Liver (tissue), 8 donors: ENCODE measurements at regions not wholly inside any gene's neighbourhood (a gene's known extent, or its start where the extent isn't known, plus 50 kb on each side); places are given as distances from the start of the nearest gene placed in this dataset.

Experiments used
- DNase-seq: peaks from one replicate; pipeline ENCODE4 v3.0.0-alpha.2; 2017; ENCODE audit warnings: low spot score
- H3K27ac ChIP-seq, 2 donors: one replicate each; pipeline ENCODE4 v1.7.0; 2013; ENCODE audit warnings: inconsistent platforms in 2 of 2, low read length in 2 of 2, control low read depth in 1 of 2, low read depth in 1 of 2, mild to moderate bottlenecking in 1 of 2
- H3K27me3 ChIP-seq, 4 donors: one replicate each; pipeline versions ENCODE4 v1.6.1 to v1.7.0; 2013; ENCODE audit warnings: low read length in 3 of 4, inconsistent platforms in 1 of 4, mild to moderate bottlenecking in 1 of 4, moderate library complexity in 1 of 4; ENCODE audit not compliant: control insufficient read depth in 4 of 4, insufficient read depth in 4 of 4
- H3K36me3 ChIP-seq, 4 donors: one replicate each; pipeline versions ENCODE4 v1.6.1 to v1.7.0; 2013; ENCODE audit warnings: low read length in 3 of 4, mild to moderate bottlenecking in 3 of 4, low read depth in 1 of 4, moderate library complexity in 1 of 4; ENCODE audit not compliant: control insufficient read depth in 4 of 4, insufficient read depth in 3 of 4
- H3K4me1 ChIP-seq, 4 donors: one replicate each; pipeline versions ENCODE4 v1.6.1 to v1.7.0; 2013; ENCODE audit warnings: low read length in 3 of 4, mild to moderate bottlenecking in 3 of 4, moderate library complexity in 1 of 4; ENCODE audit not compliant: control insufficient read depth in 4 of 4, insufficient read depth in 4 of 4
- H3K4me3 ChIP-seq, 3 donors: one replicate each; pipeline versions ENCODE4 v1.6.1 to v1.7.0; 2013; ENCODE audit warnings: low read length in 3 of 3, control low read depth in 1 of 3, low read depth in 1 of 3, mild to moderate bottlenecking in 1 of 3
- H3K9ac ChIP-seq, 2 donors: one replicate each; pipeline ENCODE4 v1.7.0; 2013; ENCODE audit warnings: low read length in 2 of 2, mild to moderate bottlenecking in 2 of 2, moderate library complexity in 2 of 2, control low read depth in 1 of 2, low read depth in 1 of 2
- H3K9me3 ChIP-seq, 4 donors: one replicate each; pipeline versions ENCODE4 v1.6.1 to v1.7.0; 2013; ENCODE audit warnings: low read length in 3 of 4; ENCODE audit not compliant: control insufficient read depth in 4 of 4
- EGR1 ChIP-seq, 2 donors: IDR thresholded peaks; 2 replicates each; pipeline ENCODE4 v1.6.1; 2016 to 2018; ENCODE audit warnings: antibody characterized with exemption in 2 of 2, low read depth in 2 of 2
- FOXA1 ChIP-seq: IDR thresholded peaks from 2 replicates; pipeline ENCODE4 v1.6.1; 2016; ENCODE audit warnings: antibody characterized with exemption
- FOXA2 ChIP-seq: IDR thresholded peaks from 2 replicates; pipeline ENCODE4 v1.6.1; 2016; ENCODE audit warnings: antibody characterized with exemption
- GABPA ChIP-seq, 2 donors: IDR thresholded peaks in 1 of 2; conservative IDR thresholded peaks in 1 of 2; 2 replicates each; pipeline ENCODE4 v1.6.1; 2016; ENCODE audit warnings: antibody characterized with exemption in 2 of 2, mild to moderate bottlenecking in 1 of 2, moderate library complexity in 1 of 2
- HNF4A ChIP-seq, 2 donors: conservative IDR thresholded peaks; 2 replicates each; pipeline ENCODE4 v1.6.1; 2016; ENCODE audit warnings: antibody characterized with exemption in 2 of 2, mild to moderate bottlenecking in 2 of 2
- HNF4G ChIP-seq: IDR thresholded peaks from 2 replicates; pipeline ENCODE4 v1.6.1; 2016; ENCODE audit warnings: antibody characterized with exemption
- JUND ChIP-seq, 2 donors: IDR thresholded peaks; 2 replicates each; pipeline ENCODE4 v1.6.1; 2016; ENCODE audit warnings: antibody characterized with exemption in 2 of 2
- NR2F2 ChIP-seq: IDR thresholded peaks from 2 replicates; pipeline ENCODE4 v1.6.1; 2016; ENCODE audit warnings: antibody characterized with exemption
- RAD21 ChIP-seq, 2 donors: IDR thresholded peaks; 2 replicates each; pipeline ENCODE4 v1.6.1; 2016; ENCODE audit warnings: antibody characterized with exemption in 2 of 2, mild to moderate bottlenecking in 2 of 2
- RXRA ChIP-seq, 2 donors: IDR thresholded peaks; 2 replicates each; pipeline ENCODE4 v1.6.1; 2017 to 2018; ENCODE audit warnings: antibody characterized with exemption in 2 of 2, mild to moderate bottlenecking in 1 of 2
- SP1 ChIP-seq: IDR thresholded peaks from 2 replicates; pipeline ENCODE4 v1.6.1; 2018; ENCODE audit warnings: antibody characterized with exemption, mild to moderate bottlenecking
- TAF1 ChIP-seq: conservative IDR thresholded peaks from 2 replicates; pipeline ENCODE4 v1.6.1; 2016; ENCODE audit warnings: antibody characterized with exemption, mild to moderate bottlenecking
- YY1 ChIP-seq: IDR thresholded peaks from 2 replicates; pipeline ENCODE4 v1.6.1; 2016; ENCODE audit warnings: antibody characterized with exemption, mild to moderate bottlenecking
- WGBS: extraction: QIAGEN DNeasy Blood & Tissue Kit; methylation state at CpG from one replicate; pipeline ENCODE4 v1.1.7; 2013; 5-methylcytosine and 5-hydroxymethylcytosine counted together
- TF ChIP-seq, protein P1 (sequence below): IDR thresholded peaks from 2 replicates; pipeline ENCODE4 v1.6.1; 2016; ENCODE audit warnings: antibody characterized with exemption, mild to moderate bottlenecking
- TF ChIP-seq, protein P2 (sequence below): fragments of 150-350 bp; IDR thresholded peaks from 2 replicates; pipeline ENCODE4 v1.5.1; 2017; ENCODE audit warnings: improper control_type of control experiment, low read depth, low read length; ENCODE audit not compliant: missing input control
- TF ChIP-seq, protein P3 (sequence below): IDR thresholded peaks from 2 replicates; pipeline ENCODE4 v1.6.1; 2016; ENCODE audit warnings: antibody characterized with exemption
- TF ChIP-seq, protein P4 (sequence below): IDR thresholded peaks from 2 replicates; pipeline ENCODE4 v1.6.1; 2016; ENCODE audit warnings: antibody characterized with exemption
- TF ChIP-seq, protein P5 (sequence below): IDR thresholded peaks from 2 replicates; pipeline ENCODE4 v1.6.1; 2016; ENCODE audit warnings: antibody characterized with exemption
- donor health status: healthy.
- donor health status: healthy.
- donor health status: healthy.
- donor health status: healthy.
- donor health status: healthy.

DNA sequence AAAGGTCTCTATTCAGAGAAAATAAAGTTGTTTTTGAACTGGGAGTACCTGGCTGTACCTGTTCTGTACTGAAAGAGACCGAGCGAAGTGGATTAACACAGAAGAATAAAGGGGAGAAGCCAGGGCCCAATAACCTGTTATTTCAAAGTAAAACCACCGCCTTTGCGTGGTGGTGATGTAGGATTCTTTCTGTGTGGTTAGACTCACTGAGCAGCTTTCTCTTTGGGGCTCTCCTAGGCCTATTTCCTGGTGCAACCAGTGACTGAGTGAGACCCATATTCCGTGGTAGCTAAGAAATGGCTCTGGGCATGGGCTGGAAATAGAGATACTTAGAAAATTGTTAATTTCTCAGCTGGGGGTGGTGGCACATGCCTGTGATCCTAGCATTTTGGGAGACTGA is 99.9 kb downstream of the XCL2 start:
- DNase-seq: no peak
- H3K27me3 ChIP-seq: no peaks in the 10 kb centered on the region
- H3K4me3 ChIP-seq: no peak overlapping the region
- no peaks in the 10 kb centered on the region for H3K9me3 ChIP-seq
- H3K9ac ChIP-seq: no peak overlapping the region
- no peaks in the 10 kb centered on the region for H3K4me1 ChIP-seq
- no peak for TF ChIP-seq GABPA (IDR thresholded peaks at IDR 0.05 in 1 of 2, conservative IDR thresholded peaks at IDR 0.05 in 1 of 2)
- TF ChIP-seq, protein P1, sequence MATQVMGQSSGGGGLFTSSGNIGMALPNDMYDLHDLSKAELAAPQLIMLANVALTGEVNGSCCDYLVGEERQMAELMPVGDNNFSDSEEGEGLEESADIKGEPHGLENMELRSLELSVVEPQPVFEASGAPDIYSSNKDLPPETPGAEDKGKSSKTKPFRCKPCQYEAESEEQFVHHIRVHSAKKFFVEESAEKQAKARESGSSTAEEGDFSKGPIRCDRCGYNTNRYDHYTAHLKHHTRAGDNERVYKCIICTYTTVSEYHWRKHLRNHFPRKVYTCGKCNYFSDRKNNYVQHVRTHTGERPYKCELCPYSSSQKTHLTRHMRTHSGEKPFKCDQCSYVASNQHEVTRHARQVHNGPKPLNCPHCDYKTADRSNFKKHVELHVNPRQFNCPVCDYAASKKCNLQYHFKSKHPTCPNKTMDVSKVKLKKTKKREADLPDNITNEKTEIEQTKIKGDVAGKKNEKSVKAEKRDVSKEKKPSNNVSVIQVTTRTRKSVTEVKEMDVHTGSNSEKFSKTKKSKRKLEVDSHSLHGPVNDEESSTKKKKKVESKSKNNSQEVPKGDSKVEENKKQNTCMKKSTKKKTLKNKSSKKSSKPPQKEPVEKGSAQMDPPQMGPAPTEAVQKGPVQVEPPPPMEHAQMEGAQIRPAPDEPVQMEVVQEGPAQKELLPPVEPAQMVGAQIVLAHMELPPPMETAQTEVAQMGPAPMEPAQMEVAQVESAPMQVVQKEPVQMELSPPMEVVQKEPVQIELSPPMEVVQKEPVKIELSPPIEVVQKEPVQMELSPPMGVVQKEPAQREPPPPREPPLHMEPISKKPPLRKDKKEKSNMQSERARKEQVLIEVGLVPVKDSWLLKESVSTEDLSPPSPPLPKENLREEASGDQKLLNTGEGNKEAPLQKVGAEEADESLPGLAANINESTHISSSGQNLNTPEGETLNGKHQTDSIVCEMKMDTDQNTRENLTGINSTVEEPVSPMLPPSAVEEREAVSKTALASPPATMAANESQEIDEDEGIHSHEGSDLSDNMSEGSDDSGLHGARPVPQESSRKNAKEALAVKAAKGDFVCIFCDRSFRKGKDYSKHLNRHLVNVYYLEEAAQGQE: no peak
- TF ChIP-seq JUND (IDR thresholded peaks at IDR 0.05): no peak
- TF ChIP-seq RXRA (IDR thresholded peaks at IDR 0.05): no peak
- TF ChIP-seq, protein P2, sequence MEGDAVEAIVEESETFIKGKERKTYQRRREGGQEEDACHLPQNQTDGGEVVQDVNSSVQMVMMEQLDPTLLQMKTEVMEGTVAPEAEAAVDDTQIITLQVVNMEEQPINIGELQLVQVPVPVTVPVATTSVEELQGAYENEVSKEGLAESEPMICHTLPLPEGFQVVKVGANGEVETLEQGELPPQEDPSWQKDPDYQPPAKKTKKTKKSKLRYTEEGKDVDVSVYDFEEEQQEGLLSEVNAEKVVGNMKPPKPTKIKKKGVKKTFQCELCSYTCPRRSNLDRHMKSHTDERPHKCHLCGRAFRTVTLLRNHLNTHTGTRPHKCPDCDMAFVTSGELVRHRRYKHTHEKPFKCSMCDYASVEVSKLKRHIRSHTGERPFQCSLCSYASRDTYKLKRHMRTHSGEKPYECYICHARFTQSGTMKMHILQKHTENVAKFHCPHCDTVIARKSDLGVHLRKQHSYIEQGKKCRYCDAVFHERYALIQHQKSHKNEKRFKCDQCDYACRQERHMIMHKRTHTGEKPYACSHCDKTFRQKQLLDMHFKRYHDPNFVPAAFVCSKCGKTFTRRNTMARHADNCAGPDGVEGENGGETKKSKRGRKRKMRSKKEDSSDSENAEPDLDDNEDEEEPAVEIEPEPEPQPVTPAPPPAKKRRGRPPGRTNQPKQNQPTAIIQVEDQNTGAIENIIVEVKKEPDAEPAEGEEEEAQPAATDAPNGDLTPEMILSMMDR: no peak
- no peak for TF ChIP-seq TAF1
- TF ChIP-seq, protein P3, sequence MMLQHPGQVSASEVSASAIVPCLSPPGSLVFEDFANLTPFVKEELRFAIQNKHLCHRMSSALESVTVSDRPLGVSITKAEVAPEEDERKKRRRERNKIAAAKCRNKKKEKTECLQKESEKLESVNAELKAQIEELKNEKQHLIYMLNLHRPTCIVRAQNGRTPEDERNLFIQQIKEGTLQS: no peak
- no peak for TF ChIP-seq NR2F2
- TF ChIP-seq YY1: no peak
- TF ChIP-seq, protein P4, sequence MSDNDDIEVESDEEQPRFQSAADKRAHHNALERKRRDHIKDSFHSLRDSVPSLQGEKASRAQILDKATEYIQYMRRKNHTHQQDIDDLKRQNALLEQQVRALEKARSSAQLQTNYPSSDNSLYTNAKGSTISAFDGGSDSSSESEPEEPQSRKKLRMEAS: no peak
- no peak for TF ChIP-seq FOXA1
- TF ChIP-seq, protein P5, sequence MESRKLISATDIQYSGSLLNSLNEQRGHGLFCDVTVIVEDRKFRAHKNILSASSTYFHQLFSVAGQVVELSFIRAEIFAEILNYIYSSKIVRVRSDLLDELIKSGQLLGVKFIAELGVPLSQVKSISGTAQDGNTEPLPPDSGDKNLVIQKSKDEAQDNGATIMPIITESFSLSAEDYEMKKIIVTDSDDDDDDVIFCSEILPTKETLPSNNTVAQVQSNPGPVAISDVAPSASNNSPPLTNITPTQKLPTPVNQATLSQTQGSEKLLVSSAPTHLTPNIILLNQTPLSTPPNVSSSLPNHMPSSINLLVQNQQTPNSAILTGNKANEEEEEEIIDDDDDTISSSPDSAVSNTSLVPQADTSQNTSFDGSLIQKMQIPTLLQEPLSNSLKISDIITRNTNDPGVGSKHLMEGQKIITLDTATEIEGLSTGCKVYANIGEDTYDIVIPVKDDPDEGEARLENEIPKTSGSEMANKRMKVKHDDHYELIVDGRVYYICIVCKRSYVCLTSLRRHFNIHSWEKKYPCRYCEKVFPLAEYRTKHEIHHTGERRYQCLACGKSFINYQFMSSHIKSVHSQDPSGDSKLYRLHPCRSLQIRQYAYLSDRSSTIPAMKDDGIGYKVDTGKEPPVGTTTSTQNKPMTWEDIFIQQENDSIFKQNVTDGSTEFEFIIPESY: no peak
- TF ChIP-seq EGR1 (IDR thresholded peaks at IDR 0.05; ENCODE audit: low read depth in 2 of 2): no peak
- no peak for TF ChIP-seq RAD21 (IDR thresholded peaks at IDR 0.05)
- no peak for TF ChIP-seq FOXA2
- no peak for TF ChIP-seq HNF4G
- no peak for TF ChIP-seq SP1
- WGBS: 77% methylated on average over 5 of the region's 5 CpGs
- no peak overlapping the region for H3K27ac ChIP-seq
- H3K36me3 ChIP-seq: no peaks in the 10 kb centered on the region

DNA sequence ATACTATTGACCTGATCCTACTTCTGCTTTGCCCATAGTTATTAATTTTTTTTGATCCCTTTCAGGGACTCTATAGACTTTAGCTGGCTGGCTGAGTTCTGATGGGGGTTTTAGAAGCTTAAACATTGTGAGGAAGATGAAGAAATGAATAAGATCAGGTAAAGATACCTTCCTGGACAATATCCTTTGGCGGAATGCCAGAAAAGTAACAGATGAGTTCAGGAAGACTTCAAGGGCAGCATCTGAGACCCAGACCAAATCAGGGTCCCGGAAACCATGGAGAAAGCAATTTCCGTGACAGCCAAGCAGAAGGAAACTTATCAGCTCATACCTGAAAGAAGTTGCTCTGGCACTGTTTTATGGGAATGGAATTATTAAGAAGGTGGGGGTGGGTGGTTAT is 100.4 kb downstream of the XCL2 start:
- Histone ChIP-seq H3K9me3 (no peaks in the 10 kb centered on the region), H3K4me1 (no peaks in the 10 kb centered on the region), H3K27me3 (no peaks in the 10 kb centered on the region), H3K4me3 (no peak overlapping the region), H3K9ac (no peak overlapping the region), H3K27ac (no peak overlapping the region), H3K36me3 (no peaks in the 10 kb centered on the region)
- 91% methylated on average over 3 of the region's 3 CpGs for WGBS
- no peak for DNase-seq
- no peak for TF ChIP-seq TAF1
- TF ChIP-seq RAD21 (IDR thresholded peaks at IDR 0.05): no peak
- no peak for TF ChIP-seq EGR1 (IDR thresholded peaks at IDR 0.05; ENCODE audit: low read depth in 2 of 2)
- no peak for TF ChIP-seq SP1
- TF ChIP-seq JUND (IDR thresholded peaks at IDR 0.05): no peak
- TF ChIP-seq HNF4G: no peak
- TF ChIP-seq, protein P1: no peak
- TF ChIP-seq, protein P2: no peak
- no peak for TF ChIP-seq GABPA (IDR thresholded peaks at IDR 0.05 in 1 of 2, conservative IDR thresholded peaks at IDR 0.05 in 1 of 2)
- TF ChIP-seq FOXA2: no peak
- no peak for TF ChIP-seq FOXA1
- TF ChIP-seq, protein P4: no peak
- no peak for TF ChIP-seq HNF4A (conservative IDR thresholded peaks at IDR 0.05)
